HG03095 (cell line): ENCODE measurements at regions not wholly inside any gene's neighbourhood (a gene's known extent, or its start where the extent isn't known, plus 50 kb on each side); places are given as distances from the start of the nearest gene placed in this dataset.
"Not testable (repeated sequence)": the region's sequence is repeated elsewhere in the genome, so short reads cannot be mapped to it uniquely, and the experiment has no call there.

Experiments
- ATAC-seq: cut with Tn5 transposase; IDR thresholded peaks from one replicate; pipeline ENCODE4 v1.9.1; 2021; ENCODE audit warnings: moderate library complexity; ENCODE audit not compliant: unreplicated experiment

- no peak for ATAC-seq
Measured at GRCh38 chr13:74272826-74273225, 138.6 kb upstream of the KLF12 start.

GRCh38 chr13:74270018-74270417 is 135.8 kb upstream of the KLF12 start:
- no peak for ATAC-seq

GRCh38 chr13:74266861-74267260 is 132.7 kb upstream of the KLF12 start:
- no peak for ATAC-seq

DNA sequence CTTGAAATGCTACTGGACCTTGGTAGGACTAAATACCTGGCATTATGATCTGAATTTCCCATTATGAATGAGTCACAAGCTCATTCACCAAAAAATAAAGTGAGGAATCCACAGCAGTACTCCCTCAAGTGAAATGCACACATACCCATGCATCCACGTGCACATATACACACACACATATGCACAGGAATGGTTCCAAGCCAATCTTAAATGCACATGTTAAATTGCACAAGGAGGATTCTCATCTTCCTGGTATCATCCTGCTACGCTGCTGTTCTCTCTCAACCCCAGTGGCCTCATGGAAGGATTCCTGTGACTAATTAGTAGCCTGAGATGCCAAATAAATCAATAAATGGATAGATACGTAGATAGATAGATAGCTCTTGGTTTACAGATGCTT is 132.1 kb upstream of the KLF12 start:
- no peak for ATAC-seq

DNA sequence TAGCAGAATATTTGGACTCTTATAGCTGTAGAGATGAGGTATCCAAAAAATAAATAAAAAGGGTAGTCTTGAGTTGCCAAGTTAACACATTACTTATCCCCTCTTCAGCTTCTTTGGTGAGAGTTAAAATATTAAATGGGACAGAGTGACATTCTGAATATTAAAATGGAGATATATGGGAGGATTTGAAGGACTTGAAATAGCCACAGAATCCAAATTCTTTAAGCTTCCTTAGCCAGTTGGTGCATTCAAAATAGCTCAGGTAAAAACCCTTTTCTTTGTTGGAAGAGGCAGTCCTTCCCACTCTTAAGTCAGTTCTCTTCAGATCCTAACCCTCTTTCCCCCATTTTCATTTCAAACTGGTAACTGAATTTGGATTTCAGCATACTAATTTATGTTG is 130.1 kb upstream of the KLF12 start:
- no peak for ATAC-seq

GRCh38 chr13:74260420-74260819 is 126.2 kb upstream of the KLF12 start:
- not testable (repeated sequence) for ATAC-seq

- ATAC-seq: no peak
Measured at GRCh38 chr13:74259641-74260040, 125.4 kb upstream of the KLF12 start.

- no peak for ATAC-seq
Measured at GRCh38 chr13:74258961-74259360, 124.8 kb upstream of the KLF12 start.

DNA sequence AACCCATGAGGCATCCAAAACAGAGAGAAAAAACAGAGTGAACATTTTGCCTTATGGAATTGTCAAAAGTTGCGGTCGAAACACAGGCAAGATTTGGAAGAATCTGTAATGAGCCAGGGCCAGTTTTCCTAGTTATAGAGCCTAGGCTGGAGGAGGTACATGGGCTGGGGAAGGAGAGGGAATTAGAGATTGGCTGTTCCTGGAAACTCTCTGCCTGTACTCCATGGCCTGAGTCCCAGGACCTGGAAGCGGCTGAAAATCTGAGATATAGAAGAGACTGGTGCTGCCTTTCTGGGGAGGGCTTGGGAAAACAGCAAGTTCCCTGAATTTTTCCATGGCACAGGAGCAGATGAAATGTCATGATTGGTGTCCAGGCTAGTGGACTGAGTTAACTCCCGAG is 122.8 kb upstream of the KLF12 start:
- ATAC-seq: no peak

DNA sequence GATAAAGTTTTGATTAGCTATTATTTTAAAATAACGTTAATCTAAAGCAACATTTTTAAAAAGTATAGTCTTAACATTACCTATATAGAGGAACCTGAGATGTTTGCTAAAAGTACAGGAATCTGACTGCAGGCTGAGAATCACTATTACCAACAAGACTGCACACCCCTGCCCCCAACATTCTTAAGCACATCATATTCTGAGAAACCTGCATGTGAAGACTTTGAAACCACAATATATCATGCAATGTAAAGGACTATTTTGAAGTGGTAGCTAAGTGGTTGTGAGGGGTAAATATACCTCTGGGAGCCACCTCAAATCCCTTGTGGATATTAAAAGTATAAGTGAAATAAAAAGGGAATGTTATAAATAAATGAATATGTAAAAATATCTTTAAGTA is 119.0 kb upstream of the KLF12 start:
- no peak for ATAC-seq

- no peak for ATAC-seq
Measured at GRCh38 chr13:74251778-74252519, 117.7 kb upstream of the KLF12 start.

- no peak for ATAC-seq
Measured at GRCh38 chr13:74250738-74251190, 116.6 kb upstream of the KLF12 start.

DNA sequence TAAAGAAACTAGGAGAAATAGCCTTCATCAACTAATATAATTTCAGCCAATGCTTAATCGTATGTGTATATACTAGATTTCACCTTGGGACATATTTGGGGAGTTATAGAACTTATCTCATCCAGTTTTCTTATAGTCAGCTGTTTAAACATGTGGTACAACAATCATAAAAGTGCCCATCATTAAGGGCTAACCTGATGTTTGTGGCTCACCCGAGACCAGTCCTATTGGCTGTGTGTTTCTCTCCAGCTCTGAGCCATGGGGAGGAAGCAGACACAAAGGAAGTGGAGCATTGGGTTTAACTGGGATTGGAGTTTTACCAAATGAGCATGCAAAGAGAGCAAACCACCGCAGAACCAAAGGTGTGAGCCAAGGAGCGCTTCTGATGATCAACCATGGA is 114.3 kb upstream of the KLF12 start:
- ATAC-seq: no peak

DNA sequence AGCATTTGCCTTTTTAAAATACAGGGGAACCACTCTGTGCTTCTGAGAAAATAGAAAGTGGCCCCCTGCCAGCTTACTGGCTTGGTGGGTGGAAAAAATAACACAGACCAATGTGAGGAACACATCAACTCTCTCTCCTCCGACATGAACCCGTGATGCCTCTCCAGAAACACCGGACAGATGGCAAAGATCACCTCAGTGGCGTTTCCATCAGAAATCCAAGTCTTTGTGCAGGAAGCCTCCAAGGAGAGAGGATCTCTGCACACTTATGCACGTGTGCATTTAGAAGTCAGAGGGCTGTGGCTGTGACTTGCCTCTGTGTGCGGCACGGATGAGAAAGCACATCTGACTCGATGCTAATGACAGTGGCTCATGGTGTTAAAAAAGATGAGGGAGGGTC is 112.3 kb upstream of the KLF12 start:
- ATAC-seq: no peak

GRCh38 chr13:74243637-74244526 is 109.7 kb upstream of the KLF12 start:
- no peak for ATAC-seq

DNA sequence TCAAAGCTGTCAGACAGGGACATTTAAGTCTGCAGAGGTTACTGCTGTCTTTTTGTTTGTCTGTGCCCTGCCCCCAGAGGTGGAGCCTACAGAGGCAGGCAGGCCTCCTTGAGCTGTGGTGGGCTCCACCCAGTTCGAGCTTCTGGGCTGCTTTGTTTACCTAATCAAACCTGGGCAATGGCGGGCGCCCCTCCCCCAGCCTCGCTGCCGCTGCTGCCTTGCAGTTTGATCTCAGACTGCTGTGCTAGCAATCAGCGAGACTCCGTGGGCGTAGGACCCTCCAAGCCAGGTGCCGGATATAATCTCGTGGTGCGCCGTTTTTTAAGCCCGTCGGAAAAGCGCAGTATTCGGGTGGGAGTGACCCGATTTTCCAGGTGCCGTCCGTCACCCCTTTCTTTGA is 107.1 kb upstream of the KLF12 start:
- not testable (repeated sequence) for ATAC-seq

GRCh38 chr13:74230984-74231501 is 96.8 kb upstream of the KLF12 start:
- no peak for ATAC-seq

DNA sequence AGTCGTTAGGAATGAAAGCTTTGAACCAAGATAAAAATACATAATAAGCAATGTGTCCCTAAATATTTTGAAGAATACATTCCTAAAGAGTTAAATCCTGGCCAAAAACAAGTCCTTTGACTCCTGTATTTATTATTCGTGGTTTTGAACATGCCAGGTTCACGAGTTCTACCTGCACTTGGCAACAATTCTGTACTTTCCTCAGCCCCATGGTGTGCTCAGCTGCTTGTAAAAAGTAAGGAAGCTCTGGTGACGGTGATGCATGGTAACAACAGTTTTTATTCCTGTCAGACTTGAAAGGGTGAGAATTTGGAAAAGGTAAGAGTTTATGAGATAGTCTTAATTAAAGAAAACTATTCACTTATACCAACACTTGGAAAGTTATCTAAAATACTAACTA is 95.0 kb upstream of the KLF12 start:
- ATAC-seq: no peak

- ATAC-seq: no peak
Measured at GRCh38 chr13:74227476-74228158, 93.4 kb upstream of the KLF12 start.

GRCh38 chr13:74226791-74227475 is 92.7 kb upstream of the KLF12 start:
- ATAC-seq: no peak

GRCh38 chr13:74221752-74222151 is 87.5 kb upstream of the KLF12 start:
- no peak for ATAC-seq
